IPS-NIHi11 (cell line): ENCODE measurements at regions not wholly inside any gene's neighbourhood (a gene's known extent, or its start where the extent isn't known, plus 50 kb on each side); places are given as distances from the start of the nearest gene placed in this dataset.

Source experiments
- DNase-seq: peaks from one replicate; pipeline ENCODE4 v3.0.0; 2012; ENCODE audit warnings: mixed read lengths, low spot score

GRCh38 chr10:21092683-21093524 is 195.8 kb upstream of the NEBL start:
- DNase-seq: no peak

- DNase-seq: no peak
Measured at GRCh38 chr10:21090609-21091082, 193.5 kb upstream of the NEBL start.

DNA sequence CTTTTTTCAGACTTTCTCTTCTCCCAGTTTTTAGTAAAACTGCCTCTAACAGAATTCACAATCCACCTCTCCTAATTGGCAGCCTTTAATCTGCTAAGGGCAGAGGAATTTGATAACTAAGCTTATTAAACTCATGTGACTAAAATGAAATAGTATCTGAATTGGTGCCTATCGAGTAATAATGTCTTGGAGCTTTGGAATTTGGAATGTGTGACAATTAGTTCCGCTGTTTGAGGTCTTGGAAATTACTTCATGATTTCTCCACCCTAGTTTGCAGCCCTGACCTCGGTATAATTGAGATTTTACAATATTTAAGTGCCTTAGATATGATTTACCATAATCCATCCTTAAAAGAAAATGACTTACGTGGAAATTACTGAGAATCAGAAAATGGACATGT is 190.4 kb upstream of the NEBL start:
- no peak for DNase-seq

GRCh38 chr10:21084700-21085099 is 187.6 kb upstream of the NEBL start:
- DNase-seq: no peak

DNA sequence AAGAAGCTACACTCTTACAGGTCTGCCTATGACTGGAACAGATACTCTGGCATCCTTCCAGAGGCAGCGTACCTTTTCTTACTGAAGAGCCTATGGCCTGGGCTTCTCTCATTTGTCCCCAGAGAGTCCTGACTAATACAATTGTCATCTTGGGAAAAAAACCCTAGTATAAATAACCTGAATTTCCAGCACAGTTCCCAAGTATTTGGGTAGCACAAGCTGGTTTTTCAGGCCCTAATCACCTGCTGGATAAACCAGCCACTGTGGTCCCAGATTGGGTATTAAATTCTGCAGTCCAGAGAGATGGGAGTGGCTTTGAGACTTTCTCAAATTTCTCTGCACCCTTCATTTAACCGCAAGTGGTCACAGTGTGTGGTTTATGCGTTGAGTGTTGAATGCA is 186.8 kb upstream of the NEBL start:
- no peak for DNase-seq

GRCh38 chr10:21082206-21082605 is 185.1 kb upstream of the NEBL start:
- DNase-seq: no peak

DNA sequence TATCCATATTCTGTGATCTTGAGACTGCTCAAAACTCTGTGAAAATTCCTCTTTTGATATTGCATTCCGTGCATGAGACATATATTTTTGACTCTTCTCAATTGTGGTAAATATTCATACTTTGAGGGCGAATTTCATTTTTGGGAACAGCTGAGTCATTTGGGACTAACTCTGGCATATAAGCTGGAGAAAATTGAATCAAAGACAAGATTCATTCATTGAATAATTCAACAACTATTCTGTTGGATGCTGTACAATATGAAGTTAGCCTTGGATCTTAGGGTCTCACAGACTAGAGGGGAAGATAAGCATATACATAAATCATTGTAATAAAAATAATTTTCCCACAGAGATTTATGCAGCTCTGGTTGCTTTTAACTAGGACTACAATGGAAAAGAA is 183.2 kb upstream of the NEBL start:
- DNase-seq: no peak

DNA sequence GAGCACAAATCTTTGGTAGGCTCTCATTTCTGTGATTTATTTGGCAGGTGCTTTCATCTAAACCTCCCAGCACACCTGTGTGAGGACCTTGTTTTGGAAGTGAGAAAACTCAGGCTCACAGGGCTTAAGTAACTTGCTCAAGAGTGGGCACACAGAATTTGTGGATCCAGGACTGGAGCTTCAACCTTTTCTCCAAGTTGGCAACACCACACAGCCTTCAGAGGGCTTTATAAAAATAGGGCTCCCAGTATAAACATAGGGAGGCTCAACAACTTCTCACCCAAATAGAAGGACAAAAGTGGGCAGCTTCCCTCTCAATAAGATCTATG is 182.2 kb upstream of the NEBL start:
- DNase-seq: no peak

DNA sequence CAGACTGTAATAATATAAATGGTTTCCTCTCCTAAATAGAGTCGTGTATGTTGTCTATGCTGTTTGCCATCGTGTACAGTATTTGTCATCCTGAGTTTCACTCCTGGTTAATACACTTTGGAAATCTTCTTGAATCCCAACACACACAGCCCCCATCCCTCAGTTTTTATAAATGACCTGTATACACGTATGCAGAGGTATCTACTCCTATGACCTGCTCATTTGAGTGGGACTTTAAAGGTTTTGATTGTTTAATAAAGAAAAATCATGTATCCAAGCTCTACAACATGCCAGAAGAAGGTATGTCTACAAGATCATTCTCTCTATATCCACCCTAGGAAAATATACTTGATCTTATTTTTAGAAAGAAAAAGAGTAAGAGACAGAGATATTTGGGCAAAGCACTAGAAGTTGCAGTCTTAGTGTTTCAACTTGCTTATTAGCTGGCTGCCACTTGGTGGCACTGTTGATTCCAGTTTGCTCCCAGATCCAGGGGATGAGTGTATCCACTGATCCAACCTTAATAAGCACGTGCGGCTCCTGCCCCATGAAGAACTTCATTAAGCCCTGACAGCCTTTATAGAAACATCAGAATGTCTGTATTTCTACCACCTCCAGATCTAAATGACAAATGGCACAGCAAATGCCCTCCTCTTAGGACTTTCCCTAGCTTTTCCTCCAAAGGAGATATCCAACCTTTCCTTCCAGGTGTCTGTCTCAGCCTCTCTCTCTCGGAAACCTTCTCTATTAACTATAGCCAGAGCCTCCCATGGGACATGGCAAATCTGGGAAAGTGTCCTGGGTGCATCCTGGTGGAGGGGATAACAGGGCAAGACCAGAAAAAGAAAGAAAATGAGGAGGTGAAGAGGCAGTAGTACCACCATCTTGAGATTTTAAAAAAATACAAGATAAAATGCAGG is 181.6 kb upstream of the NEBL start:
- DNase-seq: peak; percentile 73

- no peak for DNase-seq
Measured at GRCh38 chr10:21077681-21078080, 180.6 kb upstream of the NEBL start.

GRCh38 chr10:21076381-21076780 is 179.3 kb upstream of the NEBL start:
- no peak for DNase-seq

DNA sequence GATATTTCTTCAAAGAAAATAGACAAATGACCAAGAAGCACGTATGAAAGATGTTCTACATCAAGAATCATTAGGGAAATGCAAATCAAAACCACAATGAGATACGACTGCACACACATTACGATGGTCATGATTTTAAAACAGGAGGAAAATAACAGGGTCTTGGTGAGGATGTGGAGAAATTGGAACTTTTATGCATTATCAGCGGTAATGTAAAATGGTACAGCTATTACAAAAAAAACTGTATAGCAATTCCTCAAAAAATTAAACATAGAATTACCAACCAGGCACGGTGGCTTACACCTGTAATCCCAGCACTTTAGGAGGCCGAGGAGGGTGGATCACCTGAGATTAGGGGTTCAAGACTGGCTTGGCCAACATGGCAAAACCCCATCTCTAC is 178.8 kb upstream of the NEBL start:
- no peak for DNase-seq

DNA sequence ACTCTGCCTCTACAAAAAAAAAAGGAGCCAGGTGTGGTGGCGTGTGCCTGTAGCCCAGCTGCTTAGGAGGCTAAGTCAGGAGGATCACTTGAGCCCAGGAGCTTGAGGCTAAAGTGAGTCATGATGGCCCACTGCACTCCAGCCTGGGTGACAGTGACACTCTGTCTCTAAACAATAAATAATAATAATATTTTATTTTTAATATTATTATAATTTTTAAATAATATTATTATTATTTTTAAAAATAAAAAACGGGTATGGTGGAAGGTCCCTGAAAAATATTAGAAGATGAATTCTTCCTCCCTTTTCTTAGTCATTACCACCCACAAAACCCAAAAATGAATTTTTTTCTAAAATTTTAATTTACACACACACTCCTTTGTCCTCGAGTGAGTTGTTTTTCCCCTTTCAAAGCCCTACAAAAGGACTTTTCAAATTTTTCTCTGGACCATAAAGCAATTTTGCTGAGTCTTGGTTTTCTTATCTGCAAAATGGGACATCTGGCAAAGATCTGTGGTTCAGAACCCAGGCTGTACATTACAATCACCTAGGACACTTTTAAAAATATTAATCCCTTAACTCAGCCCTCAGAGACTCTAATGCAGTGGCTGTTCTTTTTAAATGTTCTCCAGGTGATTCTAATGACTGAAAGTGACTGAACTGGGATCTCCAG is 174.0 kb upstream of the NEBL start:
- DNase-seq: no peak

- no peak for DNase-seq
Measured at GRCh38 chr10:21069929-21070700, 173.0 kb upstream of the NEBL start.

GRCh38 chr10:21069278-21069677 is 172.2 kb upstream of the NEBL start:
- DNase-seq: no peak

DNA sequence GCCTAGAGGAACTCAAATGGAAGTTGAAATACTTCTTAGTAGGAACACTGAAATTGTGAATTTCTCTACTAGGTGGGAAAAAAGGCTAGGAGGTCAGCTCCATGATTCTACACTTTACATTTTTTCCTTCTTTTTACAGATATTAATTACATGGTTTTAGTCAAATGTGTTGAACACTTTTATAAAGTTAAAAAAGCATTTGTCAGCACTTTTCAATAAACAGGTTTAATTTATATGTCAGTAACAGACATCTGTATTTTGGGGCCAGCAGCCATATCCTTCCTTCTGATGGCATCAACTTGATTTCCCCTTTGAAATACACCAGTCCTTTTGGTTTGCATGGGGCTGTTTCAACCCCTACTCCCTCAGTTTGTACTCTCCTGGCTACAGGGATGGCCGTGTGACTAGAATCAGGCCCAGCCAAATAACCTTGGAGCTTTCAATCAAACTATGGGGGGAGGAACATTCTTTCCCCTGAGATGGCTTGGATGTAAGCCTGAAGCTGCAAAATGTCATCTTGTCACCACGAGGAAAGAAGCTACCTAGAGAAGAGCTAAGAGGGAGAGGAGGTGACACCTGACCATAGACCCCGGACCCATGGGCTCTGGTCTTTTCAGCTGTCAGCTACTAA is 171.0 kb upstream of the NEBL start:
- no peak for DNase-seq

DNA sequence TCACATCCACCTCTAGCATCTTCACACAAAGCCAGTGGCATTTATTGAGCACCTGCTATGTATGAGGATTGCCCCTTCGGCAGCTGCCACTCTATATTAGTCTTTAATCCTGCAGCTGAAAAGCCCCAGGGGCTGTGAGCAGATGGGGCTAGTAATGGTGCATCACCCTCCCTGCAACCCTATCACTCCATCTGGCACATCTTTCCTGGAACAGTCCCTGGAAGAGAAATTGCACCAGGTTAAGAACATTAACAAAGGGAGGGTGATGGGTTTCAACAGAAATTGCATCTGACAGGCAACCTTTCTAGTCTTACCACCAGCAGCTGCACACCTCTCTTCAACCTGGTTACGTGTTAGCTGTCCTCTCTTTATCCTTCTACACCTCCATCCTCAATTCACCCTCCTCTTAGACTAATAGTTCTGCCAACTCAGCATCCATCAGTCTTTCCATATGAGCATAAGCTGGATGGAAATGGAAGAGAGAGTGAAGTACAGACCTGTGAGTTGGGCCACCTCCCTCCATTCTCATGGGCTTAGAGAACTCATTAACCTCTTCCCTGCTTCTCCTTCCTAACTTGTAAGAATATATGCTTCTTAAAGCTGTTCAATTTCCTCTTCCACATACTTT is 168.6 kb upstream of the NEBL start:
- DNase-seq: no peak

- no peak for DNase-seq
Measured at GRCh38 chr10:21061982-21062381, 164.9 kb upstream of the NEBL start.

DNA sequence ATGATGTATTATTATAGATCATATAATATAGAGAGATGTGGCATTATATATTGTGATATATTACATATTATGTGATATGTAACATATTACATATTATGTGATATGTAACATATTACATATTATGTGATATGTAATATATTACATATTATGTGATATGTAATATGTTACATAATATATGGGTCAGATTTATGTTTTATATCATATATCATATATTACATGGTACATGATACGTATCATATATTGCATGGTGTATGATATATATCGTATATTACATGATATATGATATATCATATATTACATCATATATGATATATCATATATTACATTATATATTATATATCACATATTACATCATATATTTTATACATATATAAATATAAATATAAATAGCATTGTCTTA is 164.1 kb upstream of the NEBL start:
- DNase-seq: no peak

GRCh38 chr10:21060626-21061025 is 163.5 kb upstream of the NEBL start:
- DNase-seq: no peak

DNA sequence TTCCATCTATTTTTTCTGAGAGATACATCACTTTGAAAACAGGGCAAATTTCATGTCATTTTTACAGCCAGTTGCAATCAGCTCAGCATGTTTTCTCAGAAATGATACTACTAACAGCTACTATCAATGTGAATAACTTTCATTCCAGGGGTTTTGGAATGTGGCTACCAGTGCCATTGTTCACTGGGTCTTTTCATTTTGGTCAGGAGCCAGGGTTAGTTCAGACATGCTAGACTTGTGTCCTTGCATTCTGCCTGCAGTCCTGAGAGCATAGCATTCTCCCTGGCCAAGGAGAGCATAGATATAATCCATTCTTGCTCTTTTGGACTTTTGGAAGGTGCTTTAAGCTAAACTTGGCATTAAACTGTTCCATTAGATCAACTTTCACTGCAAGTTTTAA is 160.9 kb upstream of the NEBL start:
- no peak for DNase-seq
